GM23338 (cell line): ENCODE measurements at regions not wholly inside any gene's neighbourhood (a gene's known extent, or its start where the extent isn't known, plus 50 kb on each side); places are given as distances from the start of the nearest gene placed in this dataset.

Experiments
- CREB1 ChIP-seq: fragments of 250-450 bp; sonication (Bioruptor Pico); IDR thresholded peaks from 2 replicates; pipeline ENCODE4 v1.5.0; 2020; ENCODE audit warnings: low read depth, mild to moderate bottlenecking, moderate library complexity
- CTCF ChIP-seq, 2 experiments: fragments of 200-600 bp in 1 of 2; sonication (generic) in 1 of 2; conservative IDR thresholded peaks; 2 replicates each; pipeline versions ENCODE4 v1.5.1 to v1.6.1; 2016 to 2017; ENCODE audit warnings: antibody characterized with exemption in 2 of 2, low read depth in 2 of 2, mild to moderate bottlenecking in 2 of 2, moderate library complexity in 1 of 2
- ETS1 ChIP-seq: IDR thresholded peaks from 2 replicates; pipeline ENCODE4 v1.6.1; 2016; ENCODE audit warnings: antibody characterized with exemption
- EZH2 ChIP-seq: fragments of 200-600 bp; sonication (generic); IDR thresholded peaks from one replicate; pipeline ENCODE4 v1.8.0; 2017; ENCODE audit warnings: antibody characterized with exemption, mild to moderate bottlenecking, low read depth; ENCODE audit not compliant: unreplicated experiment
- EZH2phosphoT487 ChIP-seq: fragments of 200-600 bp; sonication (generic); IDR thresholded peaks from one replicate; pipeline ENCODE4 v1.8.1; 2018; ENCODE audit warnings: antibody characterized with exemption; ENCODE audit not compliant: unreplicated experiment
- JUNB ChIP-seq: IDR thresholded peaks from one replicate; pipeline ENCODE4 v1.6.1; 2016; ENCODE audit warnings: antibody characterized with exemption; ENCODE audit not compliant: unreplicated experiment
- NANOG ChIP-seq: IDR thresholded peaks from 2 replicates; pipeline ENCODE4 v1.6.1; 2016; ENCODE audit warnings: antibody characterized with exemption, borderline replicate concordance
- POLR2AphosphoS5 ChIP-seq: IDR thresholded peaks from 2 replicates; pipeline ENCODE4 v1.6.1; 2016; ENCODE audit warnings: antibody characterized with exemption, low read depth
- REST ChIP-seq: IDR thresholded peaks from one replicate; pipeline ENCODE4 v1.6.1; 2018; ENCODE audit warnings: antibody characterized with exemption; ENCODE audit not compliant: unreplicated experiment
- STAT1 ChIP-seq: IDR thresholded peaks from one replicate; pipeline ENCODE4 v1.6.1; 2016; ENCODE audit warnings: antibody characterized with exemption; ENCODE audit not compliant: unreplicated experiment
- ZNF114 ChIP-seq: fragments of 250-450 bp; sonication (Bioruptor Pico); IDR thresholded peaks from 2 replicates; pipeline ENCODE4 v1.5.0; 2020; ENCODE audit warnings: mild to moderate bottlenecking, moderate library complexity
- ZNF331 ChIP-seq: fragments of 250-450 bp; sonication (Bioruptor Pico); IDR thresholded peaks from 2 replicates; pipeline ENCODE4 v1.5.0; 2020; ENCODE audit warnings: low read depth, mild to moderate bottlenecking, moderate library complexity
- ZNF462 ChIP-seq: fragments of 250-450 bp; sonication (Bioruptor Pico); IDR thresholded peaks from 2 replicates; pipeline ENCODE4 v1.5.0; 2020; ENCODE audit warnings: mild to moderate bottlenecking, moderate library complexity

GRCh38 chr20:22379472-22379871, 204.9 kb downstream of the FOXA2 start:
- no peak for TF ChIP-seq CTCF (conservative IDR thresholded peaks at IDR 0.05; ENCODE audit: low read depth in 2 of 2)
- no peak for TF ChIP-seq ETS1
- no peak for TF ChIP-seq EZH2
- no peak for TF ChIP-seq REST
- TF ChIP-seq CREB1 = no peak
- TF ChIP-seq ZNF114 (CRISPR knock-in tag) = no peak
- TF ChIP-seq EZH2phosphoT487 = no peak
- TF ChIP-seq STAT1 = no peak
- no peak for TF ChIP-seq POLR2AphosphoS5
- no peak for TF ChIP-seq NANOG
- TF ChIP-seq JUNB = no peak
- TF ChIP-seq ZNF331 = no peak
- TF ChIP-seq ZNF462 (CRISPR knock-in tag) = no peak
